Stimulated activated naive B cell treated with anti-CD40 and anti-IgM and Interleukin-4, amounts not matched to agents 10 μg/mL and 1 μg/mL and 100 μg/mL, for 72 hours (primary cell): ENCODE measurements at regions not wholly inside any gene's neighbourhood (a gene's known extent, or its start where the extent isn't known, plus 50 kb on each side); places are given as distances from the start of the nearest gene placed in this dataset.
"Not testable (repeated sequence)": the region's sequence is repeated elsewhere in the genome, so short reads cannot be mapped to it uniquely, and the experiment has no call there.

ENCODE experiments used
- ATAC-seq, 2 donors: fragments of 150-1000 bp; cut with Tn5 transposase; replicated peaks; 2 replicates each; pipeline ENCODE4 v1.10.0; 2021; ENCODE audit warnings: moderate library complexity in 1 of 2
- DNase-seq: peaks from one replicate; pipeline ENCODE4 v3.0.0; 2021
- H3K27ac Mint-ChIP-seq: one replicate; pipeline ENCODE4 v1.8.0; 2022; ENCODE audit warnings: mild to moderate bottlenecking, mixed read lengths
- H3K27me3 Mint-ChIP-seq, 2 donors: one replicate each; pipeline ENCODE4 v1.8.0; 2022; ENCODE audit warnings: mixed read lengths in 2 of 2
- H3K36me3 Mint-ChIP-seq, 2 donors: one replicate each; pipeline ENCODE4 v1.8.0; 2022; ENCODE audit warnings: mixed read lengths in 2 of 2, mild to moderate bottlenecking in 1 of 2
- H3K4me1 Mint-ChIP-seq, 2 donors: one replicate each; pipeline ENCODE4 v1.8.0; 2022; ENCODE audit warnings: mixed read lengths in 2 of 2, mild to moderate bottlenecking in 1 of 2
- H3K4me3 Mint-ChIP-seq, 2 donors: one replicate each; pipeline ENCODE4 v1.8.0; 2022; ENCODE audit warnings: mild to moderate bottlenecking in 2 of 2, mixed read lengths in 2 of 2, moderate library complexity in 1 of 2
- H3K9me3 Mint-ChIP-seq, 2 donors: one replicate each; pipeline ENCODE4 v1.8.0; 2022; ENCODE audit warnings: mixed read lengths in 2 of 2, mild to moderate bottlenecking in 1 of 2

DNA sequence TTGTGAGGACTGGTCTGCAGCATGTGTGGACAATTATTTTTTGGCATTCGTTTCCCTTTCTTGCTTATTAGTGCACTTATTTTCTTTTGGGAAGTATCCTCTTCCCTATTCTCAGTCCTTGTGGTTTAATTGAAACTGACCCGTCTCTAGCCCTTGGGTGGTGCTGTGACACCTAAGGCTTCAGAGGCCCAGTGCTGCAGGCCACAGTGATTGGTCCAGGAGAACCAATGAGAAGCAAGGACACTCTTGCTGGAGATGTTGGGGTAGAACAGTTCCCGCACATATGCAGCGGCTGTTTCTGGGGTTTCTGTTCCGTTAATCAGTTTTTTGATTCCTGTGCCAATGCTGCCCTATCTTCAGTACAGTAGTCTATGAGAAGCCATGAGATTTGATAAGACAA is 195.3 kb downstream of the IL20RB start:
- not testable (repeated sequence) for DNase-seq, H3K36me3 Mint-ChIP-seq, H3K4me3 Mint-ChIP-seq, H3K9me3 Mint-ChIP-seq, H3K4me1 Mint-ChIP-seq, H3K27ac Mint-ChIP-seq, ATAC-seq, H3K27me3 Mint-ChIP-seq

GRCh38 chr3:137163241-137163871 is 205.6 kb downstream of the IL20RB start:
- H3K36me3 Mint-ChIP-seq = no peaks in the 10 kb centered on the region
- H3K4me3 Mint-ChIP-seq = no peak overlapping the region
- peaks cover 12 to 14% of the 10 kb centered on the region in 2 donors for H3K27me3 Mint-ChIP-seq
- DNase-seq = no peak
- no peaks in the 10 kb centered on the region for H3K9me3 Mint-ChIP-seq
- ATAC-seq = no peak
- no peaks in the 10 kb centered on the region for H3K4me1 Mint-ChIP-seq
- H3K27ac Mint-ChIP-seq = no peak overlapping the region

DNA sequence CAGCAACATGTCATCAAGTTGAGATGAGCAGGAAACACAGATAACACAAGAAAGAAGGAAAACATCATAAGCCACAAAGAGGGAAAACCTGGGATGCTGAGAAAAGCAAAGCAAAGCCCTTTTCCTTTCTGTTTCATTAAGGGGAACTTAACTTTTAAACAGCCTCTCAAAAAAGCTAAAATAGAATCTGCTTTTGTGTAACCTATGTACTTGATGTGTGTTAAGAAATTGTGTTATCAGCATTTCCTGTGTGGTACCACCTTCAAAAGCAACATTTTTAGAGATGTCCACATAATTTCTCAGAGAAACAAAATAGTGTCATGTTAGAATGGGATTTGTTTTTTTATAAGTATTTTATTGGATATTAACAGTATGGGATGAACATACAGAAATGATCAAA is 206.2 kb downstream of the IL20RB start:
- no peaks in the 10 kb centered on the region for H3K36me3 Mint-ChIP-seq
- H3K9me3 Mint-ChIP-seq = no peaks in the 10 kb centered on the region
- DNase-seq = no peak
- no peaks in the 10 kb centered on the region for H3K4me1 Mint-ChIP-seq
- no peak overlapping the region for H3K4me3 Mint-ChIP-seq
- ATAC-seq = no peak
- H3K27me3 Mint-ChIP-seq = peaks cover 12 to 14% of the 10 kb centered on the region in 2 donors
- H3K27ac Mint-ChIP-seq = no peak overlapping the region

DNA sequence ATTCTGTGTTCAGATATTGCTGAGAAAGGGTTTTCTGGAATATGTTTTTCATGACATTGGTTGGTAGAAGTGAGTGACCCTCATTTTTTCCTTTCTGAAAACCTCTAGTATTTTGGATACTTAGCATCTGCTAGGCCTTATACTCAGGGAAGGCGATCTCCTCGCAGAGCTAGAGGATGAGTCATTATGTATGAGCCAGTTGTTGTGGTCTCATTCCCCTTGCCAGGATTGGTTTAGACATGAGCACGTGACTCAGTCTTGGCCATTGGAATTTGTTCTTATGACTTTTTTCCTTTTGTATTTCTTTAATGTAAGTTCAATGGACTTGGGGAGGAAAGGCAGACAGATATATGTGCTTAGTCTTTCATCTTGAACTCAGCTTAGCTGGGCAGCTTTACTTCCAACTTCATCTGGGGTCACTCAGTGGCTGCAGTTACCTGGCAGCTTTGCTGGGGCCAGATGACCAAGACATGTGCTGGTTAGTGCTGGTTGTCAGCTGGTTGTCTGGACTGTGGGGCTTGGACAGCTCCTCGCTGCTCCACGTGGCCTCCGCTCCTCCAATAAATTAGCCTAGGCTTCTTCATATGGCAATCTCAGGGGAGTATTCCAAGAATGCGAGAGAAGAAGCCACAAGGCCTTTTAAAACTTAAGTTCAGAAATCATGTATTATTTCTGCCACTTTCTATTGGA is 207.5 kb downstream of the IL20RB start:
- Mint-ChIP-seq H3K27ac (no peak overlapping the region), H3K4me3 (no peak overlapping the region), H3K9me3 (peaks cover 0 to 2% of the 10 kb centered on the region in 2 donors), H3K36me3 (no peaks in the 10 kb centered on the region), H3K27me3 (peaks cover 7 to 12% of the 10 kb centered on the region in 2 donors), H3K4me1 (no peaks in the 10 kb centered on the region)
- DNase-seq (no peak), ATAC-seq (no peak)

DNA sequence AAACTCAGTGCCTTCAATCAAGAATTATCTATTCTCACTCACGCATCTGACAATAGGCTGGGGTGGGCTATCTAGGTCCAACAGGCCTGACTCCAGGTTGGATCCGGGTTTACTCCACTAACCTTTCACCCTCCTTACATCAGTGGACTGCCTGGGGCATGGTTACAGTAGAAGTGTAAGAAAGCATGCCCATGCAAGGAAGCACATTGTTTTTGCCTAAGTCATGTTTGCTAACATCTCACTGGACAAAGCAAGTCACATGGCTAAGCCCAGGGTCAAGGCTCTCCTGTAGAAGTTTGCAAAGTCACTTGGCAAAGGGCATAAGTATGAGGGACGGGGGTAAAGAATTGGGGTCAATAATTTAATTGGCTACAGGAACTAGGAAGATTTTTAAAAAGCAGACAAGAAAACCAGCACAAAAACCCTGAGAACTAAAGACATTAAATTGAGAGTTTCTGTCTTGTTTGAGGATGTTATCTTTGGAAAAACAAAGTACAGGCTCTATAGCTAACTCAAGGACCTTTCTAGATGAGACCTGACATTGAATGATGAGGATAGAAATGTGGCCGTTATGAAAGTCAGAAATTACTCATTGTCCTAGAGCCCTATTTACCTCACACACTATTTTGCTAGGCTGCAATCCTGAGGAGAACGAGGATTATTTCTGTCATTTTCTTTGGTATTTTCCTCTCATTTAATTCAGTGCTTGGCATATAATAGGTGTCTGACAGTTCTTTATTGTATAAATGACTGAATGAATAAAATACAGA is 214.2 kb downstream of the IL20RB start:
- H3K27me3 Mint-ChIP-seq = no peaks in the 10 kb centered on the region
- DNase-seq (no peak), ATAC-seq (no peak)
- H3K4me1 Mint-ChIP-seq = no peaks in the 10 kb centered on the region
- no peak overlapping the region for H3K27ac Mint-ChIP-seq
- H3K4me3 Mint-ChIP-seq = no peak overlapping the region
- H3K36me3 Mint-ChIP-seq = no peaks in the 10 kb centered on the region
- peaks cover 0 to 2% of the 10 kb centered on the region in 2 donors for H3K9me3 Mint-ChIP-seq

DNA sequence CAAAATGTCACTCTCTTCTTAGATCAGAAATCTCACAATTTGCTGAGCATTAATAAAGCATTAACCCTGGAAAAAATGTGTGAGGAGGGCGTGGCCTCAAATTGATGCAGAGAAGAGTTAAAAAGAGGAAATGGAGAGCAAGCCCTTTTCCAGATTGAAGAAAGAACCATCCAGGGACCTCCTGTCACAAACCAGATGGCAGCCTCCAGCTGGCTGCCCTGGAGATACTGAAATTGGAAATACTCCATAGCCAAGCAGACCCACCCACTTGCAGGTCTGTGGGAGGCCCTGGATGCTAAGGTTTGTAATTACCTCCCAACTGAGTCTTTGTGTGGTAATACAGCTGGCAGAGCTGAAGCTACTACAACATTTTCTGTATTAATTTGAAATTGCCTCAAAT is 214.9 kb downstream of the IL20RB start:
- H3K4me3 Mint-ChIP-seq = no peak overlapping the region
- H3K9me3 Mint-ChIP-seq = peaks cover 0 to 2% of the 10 kb centered on the region in 2 donors
- H3K27me3 Mint-ChIP-seq = no peaks in the 10 kb centered on the region

DNA sequence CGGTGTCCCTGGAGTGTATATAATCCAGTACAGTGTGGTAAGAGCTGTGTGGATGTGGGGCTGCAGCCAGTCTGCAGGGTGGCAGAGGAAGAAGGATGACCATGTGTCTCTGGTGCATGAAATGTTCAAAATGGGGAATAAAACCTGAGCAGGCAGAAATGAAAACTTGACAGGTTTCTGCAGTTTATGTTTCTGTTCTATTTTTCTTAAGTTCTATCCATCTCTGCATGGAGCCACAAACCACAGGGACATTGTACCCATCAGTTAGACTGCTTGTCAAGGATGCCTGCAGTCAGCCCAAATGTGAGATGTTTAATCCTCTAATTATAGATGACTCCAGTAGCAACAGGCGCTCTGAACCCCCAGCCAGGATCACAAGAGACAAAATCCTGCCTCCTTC is 216.7 kb downstream of the IL20RB start:
- Mint-ChIP-seq H3K4me3 (no peak overlapping the region), H3K4me1 (no peaks in the 10 kb centered on the region), H3K36me3 (no peaks in the 10 kb centered on the region), H3K27ac (no peak overlapping the region), H3K9me3 (peaks cover 0 to 2% of the 10 kb centered on the region in 2 donors), H3K27me3 (no peaks in the 10 kb centered on the region)
- ATAC-seq (no peak), DNase-seq (no peak)

More for the DNA sequence above, 214.9 kb downstream of the IL20RB start:
- ATAC-seq = no peak
- no peak for DNase-seq
- Mint-ChIP-seq H3K4me1 (no peaks in the 10 kb centered on the region), H3K27ac (no peak overlapping the region), H3K36me3 (no peaks in the 10 kb centered on the region)

DNA sequence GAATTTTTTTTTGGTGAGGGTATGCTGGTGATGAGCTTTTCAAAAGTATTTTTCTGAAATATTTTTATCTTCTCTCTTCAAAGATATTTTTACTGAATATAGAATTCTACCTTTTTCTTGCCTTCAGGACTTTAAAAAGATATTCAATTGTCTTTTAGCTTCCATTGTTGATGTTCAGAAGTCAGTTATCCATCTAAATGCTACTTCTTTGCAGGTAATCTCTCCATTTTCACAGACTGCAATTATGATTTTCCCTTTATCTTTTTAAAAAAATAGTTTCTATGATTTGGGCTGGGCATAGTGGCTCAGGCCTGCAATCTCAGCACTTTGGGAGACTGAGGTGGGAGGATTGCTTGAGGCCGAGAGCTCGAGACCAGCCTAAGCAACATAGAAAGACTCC is 222.4 kb downstream of the IL20RB start:
- ATAC-seq = no peak
- no peak overlapping the region for H3K27ac Mint-ChIP-seq
- DNase-seq = no peak
- H3K9me3 Mint-ChIP-seq = no peaks in the 10 kb centered on the region
- H3K27me3 Mint-ChIP-seq = no peaks in the 10 kb centered on the region
- H3K4me1 Mint-ChIP-seq = no peaks in the 10 kb centered on the region
- no peaks in the 10 kb centered on the region for H3K36me3 Mint-ChIP-seq
- H3K4me3 Mint-ChIP-seq = no peak overlapping the region

- Mint-ChIP-seq H3K27ac (no peak overlapping the region), H3K4me1 (no peaks in the 10 kb centered on the region), H3K4me3 (no peak overlapping the region), H3K9me3 (no peaks in the 10 kb centered on the region), H3K36me3 (no peaks in the 10 kb centered on the region), H3K27me3 (peaks cover 0 to 5% of the 10 kb centered on the region in 2 donors)
- no peak for DNase-seq
- no peak for ATAC-seq
Observed at GRCh38 chr3:137191133-137191923, 233.5 kb downstream of the IL20RB start.

DNA sequence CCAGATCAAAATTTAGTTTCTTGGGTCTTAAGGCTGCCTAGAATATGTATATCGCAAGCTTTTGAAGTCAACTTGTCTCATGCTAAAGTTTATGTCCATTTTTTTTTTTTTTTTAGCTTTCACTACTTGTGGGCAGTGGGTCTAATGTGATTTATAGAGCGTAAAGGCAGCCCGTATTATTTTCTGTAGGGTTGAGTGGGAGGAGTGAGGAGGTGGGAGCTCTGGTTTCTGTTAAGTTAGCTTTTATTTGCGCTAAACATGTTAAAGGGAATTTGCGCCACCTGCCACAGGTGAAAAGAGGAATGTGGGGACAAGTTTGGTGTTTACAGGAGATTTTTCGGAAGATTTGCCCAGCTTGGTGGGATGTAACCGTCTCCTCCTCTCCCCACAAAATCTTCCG is 234.2 kb downstream of the IL20RB start:
- DNase-seq (no peak), ATAC-seq (no peak)
- no peaks in the 10 kb centered on the region for H3K9me3 Mint-ChIP-seq
- no peaks in the 10 kb centered on the region for H3K36me3 Mint-ChIP-seq
- H3K27ac Mint-ChIP-seq = no peak overlapping the region
- H3K27me3 Mint-ChIP-seq = peaks cover 0 to 5% of the 10 kb centered on the region in 2 donors
- no peak overlapping the region for H3K4me3 Mint-ChIP-seq
- H3K4me1 Mint-ChIP-seq = no peaks in the 10 kb centered on the region

DNA sequence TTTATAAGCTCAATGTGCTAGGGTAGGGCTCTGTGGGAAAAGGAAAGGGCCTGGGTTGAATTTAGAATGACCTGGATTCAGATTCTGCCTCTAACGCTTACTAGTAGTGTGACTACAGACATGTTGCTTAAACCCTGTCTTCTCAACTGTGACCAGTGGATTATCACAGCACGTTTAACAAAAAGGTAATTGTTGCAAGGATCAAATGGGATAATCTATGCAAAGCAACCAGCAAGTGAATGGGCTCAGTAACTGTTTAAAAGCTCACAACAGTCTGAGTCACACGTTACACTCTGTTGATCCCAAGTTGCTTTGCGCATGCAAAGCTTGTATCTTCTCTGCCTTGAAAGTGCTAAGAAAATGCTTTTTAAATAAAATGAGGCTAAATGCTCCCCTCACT is 236.5 kb downstream of the IL20RB start:
- H3K9me3 Mint-ChIP-seq = peaks cover 0 to 3% of the 10 kb centered on the region in 2 donors

DNA sequence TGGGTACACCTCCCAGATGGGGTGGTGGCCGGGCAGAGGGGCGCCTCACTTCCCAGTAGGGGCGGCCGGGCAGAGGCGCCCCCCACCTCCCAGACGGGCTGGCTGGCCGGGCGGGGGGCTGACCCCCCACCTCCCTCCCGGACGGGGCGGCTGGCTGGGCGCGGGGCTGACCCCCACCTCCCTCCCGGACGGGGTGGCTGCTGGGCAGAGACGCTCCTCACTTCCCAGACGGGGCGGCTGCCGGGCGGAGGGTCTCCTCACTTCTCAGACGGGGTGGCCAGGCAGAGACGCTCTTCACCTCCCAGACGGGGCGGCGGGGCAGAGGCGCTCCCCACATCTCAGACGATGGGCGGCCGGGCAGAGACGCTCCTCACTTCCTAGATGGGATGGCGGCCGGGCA is 240.6 kb downstream of the IL20RB start:
- H3K27me3 Mint-ChIP-seq = peaks cover 0 to 11% of the 10 kb centered on the region in 2 donors
- H3K4me3 Mint-ChIP-seq, ATAC-seq, H3K27ac Mint-ChIP-seq, H3K9me3 Mint-ChIP-seq, H3K36me3 Mint-ChIP-seq, DNase-seq, H3K4me1 Mint-ChIP-seq: not testable (repeated sequence)

More for the DNA sequence above, 236.5 kb downstream of the IL20RB start:
- H3K27me3 Mint-ChIP-seq = peaks cover 0 to 5% of the 10 kb centered on the region in 2 donors
- H3K27ac Mint-ChIP-seq = no peak overlapping the region
- H3K4me1 Mint-ChIP-seq = no peaks in the 10 kb centered on the region
- ATAC-seq = no peak
- H3K4me3 Mint-ChIP-seq = no peak overlapping the region
- H3K36me3 Mint-ChIP-seq = no peaks in the 10 kb centered on the region
- no peak for DNase-seq

- Mint-ChIP-seq H3K27me3 (peaks cover 0 to 12% of the 10 kb centered on the region in 2 donors), H3K4me1 (no peaks in the 10 kb centered on the region), H3K9me3 (peaks cover 3 to 8% of the 10 kb centered on the region in 2 donors), H3K27ac (no peak overlapping the region), H3K4me3 (no peak overlapping the region), H3K36me3 (no peaks in the 10 kb centered on the region)
- ATAC-seq (no peak), DNase-seq (no peak)
Observed at GRCh38 chr3:137199678-137200077, 241.9 kb downstream of the IL20RB start.

GRCh38 chr3:137201066-137201465 is 243.3 kb downstream of the IL20RB start:
- peaks cover 3 to 8% of the 10 kb centered on the region in 2 donors for H3K9me3 Mint-ChIP-seq
- DNase-seq = no peak
- no peaks in the 10 kb centered on the region for H3K36me3 Mint-ChIP-seq
- H3K4me3 Mint-ChIP-seq = no peak overlapping the region
- H3K4me1 Mint-ChIP-seq = no peaks in the 10 kb centered on the region
- ATAC-seq = no peak
- H3K27me3 Mint-ChIP-seq = peaks cover 0 to 7% of the 10 kb centered on the region in 2 donors
- H3K27ac Mint-ChIP-seq = no peak overlapping the region
